ENCODE measurements at regions not wholly inside any gene's neighbourhood (a gene's known extent, or its start where the extent isn't known, plus 50 kb on each side); places are given as distances from the start of the nearest gene placed in this dataset.

GRCh38 chr5:68766952-68767464 is 326.8 kb upstream of the SLC30A5 start:
- no peak for DNase-seq
- TF ChIP-seq POLR2A (IDR thresholded peaks at IDR 0.05; ENCODE audit: low read length) (no peak), GATA1 (IDR thresholded peaks at IDR 0.05; ENCODE audit: low read depth, low read length) (no peak)

GRCh38 chr5:68770551-68770950 is 323.3 kb upstream of the SLC30A5 start:
- no peak for DNase-seq
- TF ChIP-seq GATA1 (IDR thresholded peaks at IDR 0.05; ENCODE audit: low read depth, low read length) (no peak), POLR2A (IDR thresholded peaks at IDR 0.05; ENCODE audit: low read length) (no peak)

- TF ChIP-seq POLR2A (IDR thresholded peaks at IDR 0.05; ENCODE audit: low read length) (no peak), GATA1 (IDR thresholded peaks at IDR 0.05; ENCODE audit: low read depth, low read length) (no peak)
- DNase-seq, result no peak
These were observed 322.6 kb upstream of the SLC30A5 start for GRCh38 chr5:68771221-68771620.

GRCh38 chr5:68771732-68772131 is 322.1 kb upstream of the SLC30A5 start:
- no peak for TF ChIP-seq POLR2A (IDR thresholded peaks at IDR 0.05; ENCODE audit: low read length)
- no peak for TF ChIP-seq GATA1 (IDR thresholded peaks at IDR 0.05; ENCODE audit: low read depth, low read length)
- no peak for DNase-seq

GRCh38 chr5:68776381-68776780 is 317.4 kb upstream of the SLC30A5 start:
- TF ChIP-seq POLR2A (IDR thresholded peaks at IDR 0.05; ENCODE audit: low read length), result no peak
- no peak for TF ChIP-seq GATA1 (IDR thresholded peaks at IDR 0.05; ENCODE audit: low read depth, low read length)

GRCh38 chr5:68777135-68777534 is 316.7 kb upstream of the SLC30A5 start:
- no peak for TF ChIP-seq POLR2A (IDR thresholded peaks at IDR 0.05; ENCODE audit: low read length)
- TF ChIP-seq GATA1 (IDR thresholded peaks at IDR 0.05; ENCODE audit: low read depth, low read length), result no peak
- no peak for DNase-seq

More at GRCh38 chr5:68776381-68776780, 317.4 kb upstream of the SLC30A5 start:
- no peak for DNase-seq

GRCh38 chr5:68778484-68778883 is 315.3 kb upstream of the SLC30A5 start:
- DNase-seq, result no peak
- TF ChIP-seq GATA1 (IDR thresholded peaks at IDR 0.05; ENCODE audit: low read depth, low read length), result no peak
- TF ChIP-seq POLR2A (IDR thresholded peaks at IDR 0.05; ENCODE audit: low read length), result no peak

- no peak for DNase-seq
- TF ChIP-seq GATA1 (IDR thresholded peaks at IDR 0.05; ENCODE audit: low read depth, low read length) (no peak), POLR2A (IDR thresholded peaks at IDR 0.05; ENCODE audit: low read length) (no peak)
These were observed 313.4 kb upstream of the SLC30A5 start for GRCh38 chr5:68780299-68780955.

GRCh38 chr5:68793074-68793473 is 300.7 kb upstream of the SLC30A5 start:
- no peak for DNase-seq
- TF ChIP-seq POLR2A (IDR thresholded peaks at IDR 0.05; ENCODE audit: low read length) (no peak), GATA1 (IDR thresholded peaks at IDR 0.05; ENCODE audit: low read depth, low read length) (no peak)

GRCh38 chr5:68793993-68794392 is 299.8 kb upstream of the SLC30A5 start:
- no peak for DNase-seq
- TF ChIP-seq POLR2A (IDR thresholded peaks at IDR 0.05; ENCODE audit: low read length), result no peak
- TF ChIP-seq GATA1 (IDR thresholded peaks at IDR 0.05; ENCODE audit: low read depth, low read length), result no peak

GRCh38 chr5:68795190-68795589 is 298.6 kb upstream of the SLC30A5 start:
- no peak for TF ChIP-seq POLR2A (IDR thresholded peaks at IDR 0.05; ENCODE audit: low read length)
- no peak for DNase-seq

- TF ChIP-seq GATA1 (IDR thresholded peaks at IDR 0.05; ENCODE audit: low read depth, low read length), result no peak
- TF ChIP-seq POLR2A (IDR thresholded peaks at IDR 0.05; ENCODE audit: low read length), result no peak
- no peak for DNase-seq
These were observed 294.7 kb upstream of the SLC30A5 start for GRCh38 chr5:68798877-68799843.

GRCh38 chr5:68802430-68802829 is 291.4 kb upstream of the SLC30A5 start:
- no peak for DNase-seq
- TF ChIP-seq POLR2A (IDR thresholded peaks at IDR 0.05; ENCODE audit: low read length) (no peak), GATA1 (IDR thresholded peaks at IDR 0.05; ENCODE audit: low read depth, low read length) (no peak)

GRCh38 chr5:68803881-68804319 is 289.9 kb upstream of the SLC30A5 start:
- no peak for TF ChIP-seq POLR2A (IDR thresholded peaks at IDR 0.05; ENCODE audit: low read length)
- no peak for TF ChIP-seq GATA1 (IDR thresholded peaks at IDR 0.05; ENCODE audit: low read depth, low read length)
- DNase-seq, result no peak
